HG03066 (cell line): ENCODE measurements at regions not wholly inside any gene's neighbourhood (a gene's known extent, or its start where the extent isn't known, plus 50 kb on each side); places are given as distances from the start of the nearest gene placed in this dataset.

Experiments used
- ATAC-seq: cut with Tn5 transposase; IDR thresholded peaks from one replicate; pipeline ENCODE4 v1.9.1; 2021; ENCODE audit warnings: low read depth; ENCODE audit not compliant: unreplicated experiment

- ATAC-seq = no peak
Observed at GRCh38 chr1:175866776-175867175, 123.4 kb upstream of the TNR start.

GRCh38 chr1:175865041-175865766 is 121.8 kb upstream of the TNR start:
- ATAC-seq = no peak

- ATAC-seq = no peak
Observed at GRCh38 chr1:175864625-175865024, 121.2 kb upstream of the TNR start.

GRCh38 chr1:175864183-175864582 is 120.8 kb upstream of the TNR start:
- ATAC-seq = no peak

- no peak for ATAC-seq
Observed at GRCh38 chr1:175863299-175864050, 120.1 kb upstream of the TNR start.

- no peak for ATAC-seq
Observed at GRCh38 chr1:175862408-175862807, 119.0 kb upstream of the TNR start.

GRCh38 chr1:175861626-175862367 is 118.4 kb upstream of the TNR start:
- ATAC-seq = no peak

GRCh38 chr1:175857756-175858155 is 114.4 kb upstream of the TNR start:
- no peak for ATAC-seq

GRCh38 chr1:175853681-175854080 is 110.3 kb upstream of the TNR start:
- ATAC-seq = no peak

- ATAC-seq = no peak
Observed at GRCh38 chr1:175851749-175852148, 108.4 kb upstream of the TNR start.

GRCh38 chr1:175848329-175848728 is 104.9 kb upstream of the TNR start:
- ATAC-seq = no peak

GRCh38 chr1:175845985-175846384 is 102.6 kb upstream of the TNR start:
- no peak for ATAC-seq

GRCh38 chr1:175845338-175845737 is 101.9 kb upstream of the TNR start:
- no peak for ATAC-seq

- no peak for ATAC-seq
Observed at GRCh38 chr1:175844877-175845276, 101.5 kb upstream of the TNR start.

- ATAC-seq = no peak
Observed at GRCh38 chr1:175842550-175842949, 99.2 kb upstream of the TNR start.

GRCh38 chr1:175841738-175842187 is 98.4 kb upstream of the TNR start:
- no peak for ATAC-seq

GRCh38 chr1:175840787-175841186 is 97.4 kb upstream of the TNR start:
- ATAC-seq = no peak

GRCh38 chr1:175839779-175840669 is 96.6 kb upstream of the TNR start:
- ATAC-seq = no peak

- ATAC-seq = no peak
Observed at GRCh38 chr1:175834597-175834996, 91.2 kb upstream of the TNR start.

GRCh38 chr1:175833951-175834350 is 90.6 kb upstream of the TNR start:
- ATAC-seq = no peak
